K562 (cell line): ENCODE measurements at regions not wholly inside any gene's neighbourhood (a gene's known extent, or its start where the extent isn't known, plus 50 kb on each side); places are given as distances from the start of the nearest gene placed in this dataset.

Source experiments
- ATAC-seq: fragments of 200-7000 bp; cut with Tn5 transposase; 3 replicates; pipeline ENCODE4 v1.9.1; 2020; ENCODE audit warnings: moderate library complexity
- BruUV-seq: library from RNA; stranded (reverse); fragments of 400-500 nt; replicated peaks from 2 replicates; lab custom pipeline; 2021; lab: Mats Ljungman, UMichigan
- CTCF ChIA-PET: fragments of 300-600 bp; formaldehyde crosslinking; extraction: SDS; loops from one replicate; lab custom pipeline; 2021; ENCODE audit warnings: low intra/inter-chr PET ratio; lab: Yijun Ruan, JAX
- POLR2A ChIA-PET: fragments of 300-600, 350-650 bp; sonication (Branson Sonifier 250); formaldehyde crosslinking; extraction: SDS; loops from one replicate; lab custom pipeline; 2021; ENCODE audit warnings: antibody characterized with exemption, inconsistent platforms; lab: Yijun Ruan, JAX
- DNase-seq, 4 experiments: peaks; one replicate each; pipeline versions ENCODE4 v3.0.0 to v3.0.0-alpha.2; 2011 to 2018; ENCODE audit warnings: low spot score in 3 of 4, mixed read lengths in 3 of 4; ENCODE audit errors: extremely low read depth in 1 of 4
- FAIRE-seq: peaks from 2 replicates; lab custom pipeline; 2011; peaks lifted over from hg19 to GRCh38; lab: Jason Lieb, UNC
- H2AFZ ChIP-seq: 2 replicates; pipeline ENCODE4 v1.6.0; 2011; ENCODE audit warnings: low read depth, low read length, control low read depth, inconsistent platforms
- H3K27ac ChIP-seq: fragments of 200-600 bp; 3 replicates; pipeline ENCODE4 v1.8.0; 2011; ENCODE audit warnings: low read depth, mild to moderate bottlenecking, control low read depth, inconsistent platforms, low read length, moderate library complexity, mixed read lengths; ENCODE audit errors: extremely low read depth
- H3K27me3 ChIP-seq, 2 experiments: fragments of 300-600 bp in 1 of 2; 2 replicates in 1 of 2; 3 replicates in 1 of 2; pipeline versions ENCODE4 v1.6.0 to v1.8.0; 2011; ENCODE audit warnings: inconsistent platforms in 2 of 2, low read length in 2 of 2, mild to moderate bottlenecking in 1 of 2, mixed read lengths in 1 of 2, moderate library complexity in 1 of 2; ENCODE audit not compliant: control insufficient read depth in 2 of 2, insufficient read depth in 2 of 2
- H3K36me3 ChIP-seq: fragments of 300-600 bp; 3 replicates; pipeline ENCODE4 v1.8.0; 2011; ENCODE audit warnings: mild to moderate bottlenecking, low read length, inconsistent platforms; ENCODE audit not compliant: control insufficient read depth, insufficient read depth
- H3K4me1 ChIP-seq, 2 experiments: fragments of 200-600 bp in 1 of 2; replicated peaks in 1 of 2; 2 replicates in 1 of 2; 3 replicates in 1 of 2; pipeline versions ENCODE4 v1.5.1 to v1.8.0; 2011; ENCODE audit warnings: inconsistent platforms in 2 of 2, low read length in 2 of 2, mild to moderate bottlenecking in 1 of 2, mixed read lengths in 1 of 2, moderate library complexity in 1 of 2; ENCODE audit not compliant: control insufficient read depth in 2 of 2, insufficient read depth in 2 of 2
- H3K4me2 ChIP-seq: 2 replicates; pipeline ENCODE4 v1.6.1; 2011; ENCODE audit warnings: low read length, control low read depth, inconsistent platforms, mixed read lengths; ENCODE audit not compliant: insufficient read depth
- H3K4me3 ChIP-seq: fragments of 200-600 bp; sonication (generic), shearing (Covaris generic); 2 replicates; pipeline ENCODE4 v1.5.1; 2016; ENCODE audit warnings: control low read depth, inconsistent platforms
- H3K79me2 ChIP-seq: fragments of 200-600 bp; 3 replicates; pipeline ENCODE4 v1.8.0; 2011; ENCODE audit warnings: low read length, inconsistent platforms; ENCODE audit not compliant: control insufficient read depth, insufficient read depth
- H3K9ac ChIP-seq, 2 experiments: 2 replicates each; pipeline versions ENCODE4 v1.6.0 to v1.6.1; 2011; ENCODE audit warnings: low read depth in 2 of 2, low read length in 2 of 2, control low read depth in 1 of 2, inconsistent platforms in 1 of 2, mild to moderate bottlenecking in 1 of 2, mixed read lengths in 1 of 2; ENCODE audit not compliant: insufficient read depth in 1 of 2
- H3K9me1 ChIP-seq: one replicate; pipeline ENCODE4 v1.6.0; 2011; ENCODE audit warnings: inconsistent platforms, mild to moderate bottlenecking, low read length, moderate library complexity; ENCODE audit not compliant: control insufficient read depth, insufficient read depth
- H3K9me3 ChIP-seq: replicated peaks from 2 replicates; pipeline ENCODE4 v1.5.1; 2011; ENCODE audit warnings: low read depth, low read length, inconsistent platforms; ENCODE audit not compliant: control insufficient read depth, insufficient read depth
- H4K20me1 ChIP-seq: replicated peaks from 2 replicates; pipeline ENCODE4 v1.6.1; 2011; ENCODE audit warnings: low read length, inconsistent platforms, mixed read lengths; ENCODE audit not compliant: control insufficient read depth, insufficient read depth
- E2F8 ChIP-seq: fragments of 450-650 bp; IDR thresholded peaks from 2 replicates; pipeline ENCODE4 v1.7.1; 2018; ENCODE audit warnings: mild to moderate bottlenecking, low read depth; ENCODE audit not compliant: partially characterized antibody
- FIP1L1 ChIP-seq: fragments of 200-400 bp; formaldehyde crosslinking; IDR thresholded peaks from 2 replicates; pipeline ENCODE4 v1.6.1; 2018; ENCODE audit warnings: mild to moderate bottlenecking, low read depth, low read length; ENCODE audit not compliant: poor library complexity, severe bottlenecking
- GATAD2A ChIP-seq: fragments of 450-650 bp; IDR thresholded peaks from 2 replicates; pipeline ENCODE4 v1.6.1; 2017
- ILK ChIP-seq: fragments of 450-650 bp; IDR thresholded peaks from 2 replicates; pipeline ENCODE4 v1.6.1; 2016; ENCODE audit warnings: missing genetic modification characterization, low read depth, mild to moderate bottlenecking, missing compliant biosample characterization, moderate library complexity, borderline replicate concordance
- MYNN ChIP-seq, 2 experiments: sonication (generic); formaldehyde crosslinking in 1 of 2; IDR thresholded peaks; 2 replicates each; pipeline versions ENCODE4 v1.5.0 to v1.6.1; 2016 to 2020; ENCODE audit warnings: antibody characterized with exemption in 1 of 2, missing genetic modification reagents in 1 of 2
- OTX1 ChIP-seq: fragments of 450-650 bp; formaldehyde crosslinking; IDR thresholded peaks from 2 replicates; pipeline ENCODE4 v1.4.0; 2022; ENCODE audit warnings: mild to moderate bottlenecking
- PRPF4 ChIP-seq: fragments of 200-400 bp; formaldehyde crosslinking; IDR thresholded peaks from one replicate; pipeline ENCODE4 v1.6.1; 2017; ENCODE audit warnings: low read length, low read depth, mild to moderate bottlenecking; ENCODE audit not compliant: insufficient read depth, poor library complexity, severe bottlenecking
- SIRT6 ChIP-seq: IDR thresholded peaks from one replicate; pipeline ENCODE4 v1.6.1; 2012; ENCODE audit warnings: low read depth, mild to moderate bottlenecking, control low read depth, inconsistent platforms, low read length, moderate library complexity
- SMARCB1 ChIP-seq: IDR thresholded peaks from 2 replicates; pipeline ENCODE4 v1.6.1; 2011; ENCODE audit warnings: improper control_type of control experiment, low read depth; ENCODE audit not compliant: insufficient read length
- SMARCE1 ChIP-seq: fragments of 450-650 bp; IDR thresholded peaks from 2 replicates; pipeline ENCODE4 v1.7.1; 2016; ENCODE audit warnings: mild to moderate bottlenecking
- SRSF3 ChIP-seq: fragments of 200-400 bp; formaldehyde crosslinking; IDR thresholded peaks from 2 replicates; pipeline ENCODE4 v1.6.1; 2016; ENCODE audit warnings: mild to moderate bottlenecking, low read length, moderate library complexity; ENCODE audit not compliant: insufficient read depth
- THRA ChIP-seq: fragments of 450-650 bp; IDR thresholded peaks from 2 replicates; pipeline ENCODE4 v1.6.1; 2017; ENCODE audit warnings: mild to moderate bottlenecking, moderate library complexity
- U2AF1 ChIP-seq: fragments of 200-400 bp; formaldehyde crosslinking; optimal IDR thresholded peaks from 2 replicates; pipeline ENCODE3; 2017; ENCODE audit warnings: mild to moderate bottlenecking, low read depth, low read length, moderate library complexity
- ZBTB8A ChIP-seq: fragments of 450-650 bp; IDR thresholded peaks from 2 replicates; pipeline ENCODE4 v1.6.1; 2018; ENCODE audit warnings: mild to moderate bottlenecking, moderate library complexity; ENCODE audit not compliant: partially characterized antibody
- ZNF140 ChIP-seq: fragments of 250-450 bp; sonication (Bioruptor Pico); IDR thresholded peaks from 2 replicates; pipeline ENCODE4 v1.8.0; 2021; ENCODE audit warnings: moderate library complexity, mild to moderate bottlenecking, inconsistent platforms
- WGBS: fragments of 100-300 bp; shearing (Covaris generic); methylation state at CpG from one replicate; pipeline ENCODE4 v1.1.6; 2016; ENCODE audit warnings: low coverage, mixed read lengths; ENCODE audit not compliant: insufficient coverage; ENCODE audit errors: missing lambda C conversion rate; 5-methylcytosine and 5-hydroxymethylcytosine counted together
- in situ Hi-C: fragments of 300-500 bp; cut with MboI; formaldehyde crosslinking; loops from 4 replicates; pipeline ENCODE4 v1.15.0; 2018; ENCODE audit warnings: inconsistent platforms, mixed read lengths
- intact Hi-C: fragments of 100-400 bp; cut with micrococcal nuclease; formaldehyde crosslinking; loops from 2 replicates; pipeline ENCODE4 v1.14.2; 2022
- TF ChIP-seq, protein P1 (sequence below), 2 experiments: fragments of 250-450 bp in 1 of 2; fragments of 450-650 bp in 1 of 2; sonication (Bioruptor Pico) in 1 of 2; IDR thresholded peaks; 2 replicates each; pipeline versions ENCODE4 v1.6.1 to v1.8.0; 2016 to 2021; ENCODE audit warnings: mild to moderate bottlenecking in 2 of 2, moderate library complexity in 2 of 2, missing compliant biosample characterization in 1 of 2, missing genetic modification characterization in 1 of 2

- TF ChIP-seq U2AF1 (no peak), ILK (tag) (no peak), GATAD2A (no peak)
Observed at GRCh38 chr10:101290431-101290830, 61.2 kb upstream of the LBX1 start (continued).

DNA sequence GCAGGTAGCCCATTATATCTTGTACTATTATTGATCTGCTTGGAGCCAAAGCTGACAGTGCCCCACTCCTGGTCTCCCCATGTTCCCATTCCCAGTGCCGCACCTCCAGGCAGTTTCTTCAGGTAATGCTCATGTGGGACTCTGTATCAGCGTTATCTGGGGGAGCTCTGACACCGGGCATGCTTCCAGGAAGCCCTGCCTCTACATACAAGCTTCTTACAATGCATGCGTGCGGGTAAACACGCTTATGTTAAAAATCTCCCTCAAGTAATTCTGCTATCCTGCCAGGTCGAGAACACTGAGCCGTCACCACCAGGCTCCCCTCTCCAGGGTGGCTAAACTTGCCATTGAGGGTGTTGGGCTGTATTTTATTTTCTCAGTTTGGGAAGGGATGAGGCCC, 61.6 kb upstream of the LBX1 start:
- in situ Hi-C loops, result loop anchor here (5.0 kb wide), 1 partner anchor 129 kb away; no protein-coding TSS in a partner anchor
- Histone ChIP-seq H3K9me3 (no peaks in the 10 kb centered on the region), H3K36me3 (no peaks in the 10 kb centered on the region), H3K4me1 (peaks cover 0 to 17% of the 10 kb centered on the region in 2 experiments; a peak in 3 of 5 replicates), H3K27me3 (peaks cover 0 to 42% of the 10 kb centered on the region in 2 experiments; a peak in 3 of 5 replicates), H2AFZ (peak overlapping the region; percentile 87; the same call in 1 of the 2 replicates), H3K9me1 (no peaks in the 10 kb centered on the region), H3K79me2 (no peaks in the 10 kb centered on the region), H3K27ac (no peak overlapping the region), H3K9ac (no peak overlapping the region), H3K4me2 (peak overlapping the region; percentile 41; the same call in 1 of the 2 replicates), H3K4me3 (no peak overlapping the region), H4K20me1 (no peaks in the 10 kb centered on the region)
- DNase-seq (no peak), FAIRE-seq (no peak), ATAC-seq (no peak)
- ChIA-PET POLR2A (interaction anchor here (1.2 to 1.6 kb wide), 2 partner anchors 12 to 264 kb away, joined by 3 to 6 read pairs; no protein-coding TSS in a partner anchor), CTCF (interaction anchor here (0.6 to 1.9 kb wide), 2 partner anchors 77 to 123 kb away, joined by 5 to 8 read pairs; no protein-coding TSS in a partner anchor)
- BruUV-seq, result no TSS peak
- WGBS, result 13% methylated on average over 8 of the region's 8 CpGs
- intact Hi-C loops, result loop anchor here (1.0 kb wide), 1 partner anchor 77 kb away; no protein-coding TSS in a partner anchor
- TF ChIP-seq OTX1 (CRISPR knock-in tag), result no peak
- TF ChIP-seq SRSF3, result no peak
- TF ChIP-seq ZBTB8A, result no peak
- no peak for TF ChIP-seq FIP1L1
- TF ChIP-seq SMARCB1, result no peak
- no peak for TF ChIP-seq SIRT6
- TF ChIP-seq PRPF4, result no peak
- TF ChIP-seq SMARCE1, result no peak
- TF ChIP-seq ZNF140, result no peak
- TF ChIP-seq THRA, result no peak
- no peak for TF ChIP-seq MYNN (IDR thresholded peaks at IDR 0.05)
- TF ChIP-seq MYNN (CRISPR knock-in tag; IDR thresholded peaks at IDR 0.05), result no peak
- TF ChIP-seq E2F8, result no peak
- TF ChIP-seq, protein P1, sequence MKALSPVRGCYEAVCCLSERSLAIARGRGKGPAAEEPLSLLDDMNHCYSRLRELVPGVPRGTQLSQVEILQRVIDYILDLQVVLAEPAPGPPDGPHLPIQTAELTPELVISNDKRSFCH (CRISPR knock-in tag; IDR thresholded peaks at IDR 0.05), result no peak
- TF ChIP-seq, protein P1 (tag; IDR thresholded peaks at IDR 0.05), result no peak
